Mesenchymal stem cell (in vitro differentiated cells and primary cell): ENCODE measurements at regions not wholly inside any gene's neighbourhood (a gene's known extent, or its start where the extent isn't known, plus 50 kb on each side); places are given as distances from the start of the nearest gene placed in this dataset.
A peak's percentile ranks its signal among the peaks of the same experiment; 100 is the strongest.
"Not testable (repeated sequence)": the region's sequence is repeated elsewhere in the genome, so short reads cannot be mapped to it uniquely, and the experiment has no call there.

Experiments used
- DNase-seq: peaks from one replicate; pipeline ENCODE4 v3.0.0-alpha.2; 2013
- H2AFZ ChIP-seq: one replicate; pipeline ENCODE4 v1.6.1; 2013; ENCODE audit warnings: low read depth, mild to moderate bottlenecking, control low read depth, inconsistent platforms, low read length, moderate library complexity
- H2AK5ac ChIP-seq: 2 replicates; pipeline ENCODE4 v1.6.1; 2013; ENCODE audit warnings: low read length, moderate library complexity, mild to moderate bottlenecking, inconsistent platforms; ENCODE audit not compliant: severe bottlenecking
- H2BK120ac ChIP-seq: one replicate; pipeline ENCODE4 v1.6.1; 2013; ENCODE audit warnings: low read depth, mild to moderate bottlenecking, inconsistent platforms, low read length, moderate library complexity
- H2BK12ac ChIP-seq, 2 experiments: one replicate each; pipeline ENCODE4 v1.6.1; 2013; ENCODE audit warnings: inconsistent platforms in 2 of 2, low read length in 2 of 2, mild to moderate bottlenecking in 2 of 2, moderate library complexity in 2 of 2, control low read depth in 1 of 2
- H2BK15ac ChIP-seq: one replicate; pipeline ENCODE4 v1.6.1; 2013; ENCODE audit warnings: mild to moderate bottlenecking, low read depth, inconsistent platforms; ENCODE audit not compliant: poor library complexity, severe bottlenecking
- H2BK5ac ChIP-seq: 2 replicates; pipeline ENCODE4 v1.6.1; 2013; ENCODE audit warnings: low read depth, mild to moderate bottlenecking, low read length, control low read depth, inconsistent platforms; ENCODE audit not compliant: poor library complexity, severe bottlenecking
- H3K14ac ChIP-seq, 2 experiments: one replicate each; pipeline ENCODE4 v1.6.1; 2013; ENCODE audit warnings: inconsistent platforms in 2 of 2, low read length in 2 of 2, control low read depth in 1 of 2, mild to moderate bottlenecking in 1 of 2, moderate library complexity in 1 of 2
- H3K18ac ChIP-seq, 2 experiments: one replicate each; pipeline ENCODE4 v1.6.1; 2013; ENCODE audit warnings: inconsistent platforms in 2 of 2, low read length in 2 of 2, control low read depth in 1 of 2, low read depth in 1 of 2, mild to moderate bottlenecking in 1 of 2
- H3K23ac ChIP-seq, 2 experiments: one replicate each; pipeline ENCODE4 v1.6.1; 2013; ENCODE audit warnings: inconsistent platforms in 2 of 2, low read length in 2 of 2, mild to moderate bottlenecking in 2 of 2, moderate library complexity in 2 of 2, control low read depth in 1 of 2
- H3K27ac ChIP-seq: 2 replicates; pipeline ENCODE4 v1.5.1; 2013; ENCODE audit warnings: mild to moderate bottlenecking, moderate library complexity, low read length, control low read depth, inconsistent platforms; ENCODE audit not compliant: poor library complexity, severe bottlenecking
- H3K27me3 ChIP-seq, 2 experiments: 2 replicates each; pipeline versions ENCODE4 v1.6.1 to v1.7.0; 2013; ENCODE audit warnings: low read length in 2 of 2, mild to moderate bottlenecking in 2 of 2, moderate library complexity in 2 of 2, control low read depth in 1 of 2, inconsistent platforms in 1 of 2; ENCODE audit not compliant: control insufficient read depth in 1 of 2, insufficient read depth in 1 of 2
- H3K36me3 ChIP-seq, 2 experiments: 2 replicates each; pipeline versions ENCODE4 v1.6.1 to v1.7.0; 2013; ENCODE audit warnings: low read length in 2 of 2, control low read depth in 1 of 2, inconsistent platforms in 1 of 2, low read depth in 1 of 2, mild to moderate bottlenecking in 1 of 2; ENCODE audit not compliant: insufficient read depth in 2 of 2, control insufficient read depth in 1 of 2
- H3K4ac ChIP-seq, 2 experiments: one replicate each; pipeline ENCODE4 v1.6.1; 2013; ENCODE audit warnings: inconsistent platforms in 2 of 2, low read length in 2 of 2, mild to moderate bottlenecking in 2 of 2, moderate library complexity in 2 of 2, control low read depth in 1 of 2, low read depth in 1 of 2
- H3K4me1 ChIP-seq: 2 replicates; pipeline ENCODE4 v1.6.1; 2013; ENCODE audit warnings: low read depth, low read length, control low read depth; ENCODE audit not compliant: control insufficient read depth, insufficient read depth
- H3K4me2 ChIP-seq: 2 replicates; pipeline ENCODE4 v1.6.1; 2013; ENCODE audit warnings: low read length, mild to moderate bottlenecking, inconsistent platforms; ENCODE audit not compliant: poor library complexity, severe bottlenecking
- H3K4me3 ChIP-seq, 2 experiments: 2 replicates each; pipeline versions ENCODE4 v1.5.1 to v1.7.0; 2013; ENCODE audit warnings: low read length in 2 of 2, mild to moderate bottlenecking in 2 of 2, control low read depth in 1 of 2, low read depth in 1 of 2; ENCODE audit not compliant: insufficient read depth in 1 of 2
- H3K79me1 ChIP-seq: replicated peaks from 2 replicates; pipeline ENCODE4 v1.6.1; 2013; ENCODE audit warnings: mild to moderate bottlenecking, control low read depth, low read length, inconsistent platforms; ENCODE audit not compliant: poor library complexity, severe bottlenecking
- H3K9ac ChIP-seq: 2 replicates; pipeline ENCODE4 v1.7.0; 2013; ENCODE audit warnings: mild to moderate bottlenecking, low read length, moderate library complexity
- H3K9me3 ChIP-seq: 2 replicates; pipeline ENCODE4 v1.7.0; 2013; ENCODE audit warnings: mild to moderate bottlenecking, low read length; ENCODE audit not compliant: control insufficient read depth
- H4K8ac ChIP-seq: one replicate; pipeline ENCODE4 v1.6.1; 2013; ENCODE audit warnings: inconsistent platforms, mild to moderate bottlenecking, low read length, moderate library complexity
- H4K91ac ChIP-seq: one replicate; pipeline ENCODE4 v1.6.1; 2013; ENCODE audit warnings: mild to moderate bottlenecking, low read length, inconsistent platforms
- whole genome bisulfite sequencing: methylation state at CpG from one replicate; pipeline ENCODE4 v1.1.7; 2013; ENCODE audit warnings: mixed read lengths; 5-methylcytosine and 5-hydroxymethylcytosine counted together

DNA sequence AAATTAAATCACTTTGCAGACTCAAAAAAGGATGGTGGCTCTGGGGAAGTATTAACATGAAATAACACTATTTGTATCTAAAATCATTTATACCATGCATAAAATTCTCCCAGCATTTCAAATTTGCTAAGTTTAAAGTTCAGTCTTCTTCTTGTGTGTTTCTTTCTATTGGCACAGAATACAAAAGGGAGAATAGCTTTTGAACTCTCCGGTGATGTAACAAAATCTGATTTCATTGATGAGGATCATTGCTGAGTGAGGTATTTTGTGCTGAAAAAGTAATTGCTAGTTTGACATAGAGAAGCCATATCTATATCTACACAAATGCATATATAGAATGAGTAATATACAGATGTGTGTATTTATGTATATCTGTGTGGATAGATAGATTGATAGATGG, 174.8 kb downstream of the LACC1 start:
- no peak overlapping the region for H3K14ac ChIP-seq
- H3K27me3 ChIP-seq, result peaks cover 0 to 17% of the 10 kb centered on the region in 2 experiments
- no peak overlapping the region for H3K4me2 ChIP-seq
- H2BK5ac ChIP-seq, result no peak overlapping the region
- H3K4ac ChIP-seq, result no peak overlapping the region
- H3K27ac ChIP-seq, result no peak overlapping the region
- H3K36me3 ChIP-seq, result no peaks in the 10 kb centered on the region
- 90% methylated on average over 1 of the region's 1 CpG for WGBS
- H2AFZ ChIP-seq, result no peak overlapping the region
- no peak overlapping the region for H2BK120ac ChIP-seq
- no peaks in the 10 kb centered on the region for H3K79me1 ChIP-seq
- no peaks in the 10 kb centered on the region for H3K9me3 ChIP-seq
- DNase-seq, result no peak
- no peak overlapping the region for H2BK15ac ChIP-seq
- no peak overlapping the region for H3K9ac ChIP-seq
- H3K4me3 ChIP-seq, result no peak overlapping the region
- H2AK5ac ChIP-seq, result no peak overlapping the region
- H3K4me1 ChIP-seq, result peaks cover 8% of the 10 kb centered on the region
- H3K18ac ChIP-seq, result no peak overlapping the region
- no peak overlapping the region for H3K23ac ChIP-seq
- H4K8ac ChIP-seq, result no peak overlapping the region
- no peak overlapping the region for H2BK12ac ChIP-seq
- no peak overlapping the region for H4K91ac ChIP-seq

- not testable (repeated sequence) for H2AFZ ChIP-seq, H3K9ac ChIP-seq, H2BK5ac ChIP-seq, DNase-seq, H4K8ac ChIP-seq, H3K23ac ChIP-seq, H3K4ac ChIP-seq, H3K9me3 ChIP-seq, H3K36me3 ChIP-seq, H3K18ac ChIP-seq, H3K14ac ChIP-seq, H3K4me1 ChIP-seq, H2BK120ac ChIP-seq, H3K4me3 ChIP-seq, H2AK5ac ChIP-seq, H2BK12ac ChIP-seq, H2BK15ac ChIP-seq, H4K91ac ChIP-seq, H3K79me1 ChIP-seq
- H3K27me3 ChIP-seq, result peaks cover 0 to 18% of the 10 kb centered on the region in 2 experiments
- peak overlapping the region; percentile 53 for H3K27ac ChIP-seq
- WGBS, result 54% methylated on average over 6 of the region's 6 CpGs
- H3K4me2 ChIP-seq, result peak overlapping the region; percentile 34
Measured at GRCh38 chr13:44055681-44056080, 176.0 kb downstream of the LACC1 start.

GRCh38 chr13:44058067-44058466, 178.4 kb downstream of the LACC1 start:
- H2BK12ac ChIP-seq, result no peak overlapping the region
- no peak overlapping the region for H3K23ac ChIP-seq
- H2AK5ac ChIP-seq, result peak overlapping the region; percentile 92
- no peak overlapping the region for H2BK15ac ChIP-seq
- H3K9me3 ChIP-seq, result no peaks in the 10 kb centered on the region
- no peak for DNase-seq
- no peak overlapping the region for H3K18ac ChIP-seq
- H3K9ac ChIP-seq, result no peak overlapping the region
- no peaks in the 10 kb centered on the region for H3K36me3 ChIP-seq
- no peak overlapping the region for H2BK5ac ChIP-seq
- H2AFZ ChIP-seq, result no peak overlapping the region
- no peak overlapping the region for H3K27ac ChIP-seq
- H4K91ac ChIP-seq, result no peak overlapping the region
- H3K79me1 ChIP-seq, result no peaks in the 10 kb centered on the region
- WGBS, result 96% methylated on average over 4 of the region's 4 CpGs
- peaks cover 0 to 21% of the 10 kb centered on the region in 2 experiments for H3K27me3 ChIP-seq
- H3K4me2 ChIP-seq, result no peak overlapping the region
- no peak overlapping the region for H3K4ac ChIP-seq
- H3K4me1 ChIP-seq, result peaks cover 2% of the 10 kb centered on the region
- no peak overlapping the region for H4K8ac ChIP-seq
- H2BK120ac ChIP-seq, result no peak overlapping the region
- no peak overlapping the region for H3K4me3 ChIP-seq
- H3K14ac ChIP-seq, result no peak overlapping the region

- Histone ChIP-seq H3K36me3 (no peaks in the 10 kb centered on the region), H2AFZ (no peak overlapping the region), H3K23ac (no peak overlapping the region), H3K4me3 (no peak overlapping the region), H3K4me2 (no peak overlapping the region), H4K8ac (no peak overlapping the region), H3K79me1 (no peaks in the 10 kb centered on the region), H3K4me1 (peaks cover under 1% of the 10 kb centered on the region), H4K91ac (no peak overlapping the region), H3K4ac (no peak overlapping the region), H2BK15ac (no peak overlapping the region), H3K27me3 (peaks cover 0 to 18% of the 10 kb centered on the region in 2 experiments), H3K27ac (no peak overlapping the region), H3K18ac (no peak overlapping the region), H3K9ac (no peak overlapping the region), H2BK120ac (no peak overlapping the region), H3K9me3 (no peaks in the 10 kb centered on the region), H2BK12ac (no peak overlapping the region), H3K14ac (no peak overlapping the region), H2AK5ac (no peak overlapping the region), H2BK5ac (no peak overlapping the region)
- no peak for DNase-seq
- WGBS, result 57% methylated on average over 1 of the region's 1 CpG
Measured at GRCh38 chr13:44058624-44059215, 179.0 kb downstream of the LACC1 start.
